ENCODE measurements at regions not wholly inside any gene's neighbourhood (a gene's known extent, or its start where the extent isn't known, plus 50 kb on each side); places are given as distances from the start of the nearest gene placed in this dataset.
"Not testable (repeated sequence)": the region's sequence is repeated elsewhere in the genome, so short reads cannot be mapped to it uniquely, and the experiment has no call there.

DNA sequence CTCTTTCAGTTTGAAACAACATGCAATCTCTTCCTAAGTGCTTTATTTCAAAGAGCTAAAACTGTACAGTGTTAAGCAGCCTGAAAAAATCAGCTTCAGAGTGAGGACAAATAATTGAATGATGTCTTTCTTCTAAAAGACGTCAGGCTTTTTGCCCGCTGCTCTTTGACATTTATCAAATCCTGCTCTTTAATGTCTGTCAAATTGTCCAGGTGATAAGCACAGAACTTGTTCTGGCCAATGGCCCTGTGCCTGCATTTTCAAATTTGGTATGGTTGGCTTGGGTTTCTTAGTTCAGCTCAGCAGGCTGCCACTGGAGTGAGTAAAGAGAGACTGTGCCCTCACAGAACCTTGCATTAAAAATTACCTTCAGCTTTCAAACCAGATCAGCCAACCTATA, 712.9 kb upstream of the LCORL start:
- no peak for DNase-seq (ENCODE audit: low read depth)

- DNase-seq (ENCODE audit: low read depth) = no peak
Measured at GRCh38 chr4:18733961-18734360, 712.4 kb upstream of the LCORL start.

- no peak for DNase-seq (ENCODE audit: low read depth)
Measured at GRCh38 chr4:18722748-18723191, 701.2 kb upstream of the LCORL start.

DNA sequence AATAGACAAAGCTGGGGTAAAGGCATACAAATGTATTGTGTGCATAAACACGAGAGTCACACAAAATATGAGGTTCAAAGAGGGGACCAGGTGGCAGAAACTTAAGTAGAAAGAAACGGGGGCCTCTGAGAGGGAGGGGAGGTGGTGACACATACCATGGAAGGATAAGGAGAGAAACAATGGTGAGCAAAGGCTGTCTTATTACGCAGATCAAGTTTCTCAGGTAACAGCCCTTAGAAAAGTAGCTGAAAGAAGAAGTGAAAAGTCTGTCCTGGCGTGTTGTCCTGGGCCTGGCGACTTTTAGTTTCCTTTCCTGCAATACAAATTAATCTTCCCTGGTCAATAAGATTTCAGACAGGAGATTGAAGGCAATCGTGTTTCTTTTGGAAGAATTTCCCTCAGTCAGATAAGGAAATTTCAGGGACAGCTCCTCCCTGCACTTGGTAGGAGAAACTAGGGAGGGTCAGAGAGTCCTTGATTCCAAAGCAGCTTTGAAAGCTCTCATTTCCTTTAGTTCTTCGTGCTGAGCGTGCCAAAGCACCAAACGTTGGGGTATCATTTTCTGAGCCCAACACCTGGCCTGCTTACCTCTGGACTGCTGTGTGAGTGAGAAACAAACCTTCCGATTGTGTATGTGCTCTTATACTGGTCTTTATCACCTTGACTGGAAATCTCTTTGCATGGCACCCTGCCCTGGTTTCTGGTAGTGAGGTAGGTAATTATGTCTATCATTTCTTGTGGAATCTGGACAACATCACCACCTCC, 676.7 kb upstream of the LCORL start:
- no peak for DNase-seq (ENCODE audit: low read depth)

GRCh38 chr4:18695733-18696527, 674.4 kb upstream of the LCORL start:
- DNase-seq (ENCODE audit: low read depth) = no peak

- no peak for DNase-seq (ENCODE audit: low read depth)
Measured at GRCh38 chr4:18691431-18692200, 670.1 kb upstream of the LCORL start.

DNA sequence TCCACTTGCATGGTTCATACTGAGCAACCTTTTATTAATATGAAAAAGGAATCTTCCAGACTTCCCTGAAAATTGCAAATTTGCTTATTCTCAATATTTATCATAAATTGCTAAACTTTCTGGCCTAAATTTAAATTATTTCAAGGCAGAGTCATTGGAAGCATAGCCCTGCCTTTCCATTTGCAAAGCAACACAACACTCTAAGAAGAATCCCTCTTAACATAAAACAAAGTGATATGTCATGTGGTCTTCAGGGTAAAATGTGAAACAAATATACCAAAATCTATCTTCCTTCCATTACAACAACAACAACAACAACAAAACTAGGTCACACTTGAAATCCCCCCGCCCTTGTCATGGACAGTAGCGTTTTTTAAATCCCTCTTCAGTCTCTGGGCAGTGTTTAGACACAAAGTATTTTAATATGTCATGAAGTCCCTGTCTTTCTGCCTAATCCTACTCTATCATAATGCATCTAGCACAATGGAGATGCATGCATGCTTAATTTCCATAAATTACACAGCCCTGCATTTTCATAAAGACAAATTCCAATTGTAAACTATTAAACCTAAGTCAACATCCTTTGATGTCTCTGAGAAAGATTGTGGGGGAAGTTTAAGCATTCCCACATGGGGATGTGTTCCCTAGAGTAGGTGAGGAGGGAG, 668.9 kb upstream of the LCORL start:
- no peak for DNase-seq (ENCODE audit: low read depth)

DNA sequence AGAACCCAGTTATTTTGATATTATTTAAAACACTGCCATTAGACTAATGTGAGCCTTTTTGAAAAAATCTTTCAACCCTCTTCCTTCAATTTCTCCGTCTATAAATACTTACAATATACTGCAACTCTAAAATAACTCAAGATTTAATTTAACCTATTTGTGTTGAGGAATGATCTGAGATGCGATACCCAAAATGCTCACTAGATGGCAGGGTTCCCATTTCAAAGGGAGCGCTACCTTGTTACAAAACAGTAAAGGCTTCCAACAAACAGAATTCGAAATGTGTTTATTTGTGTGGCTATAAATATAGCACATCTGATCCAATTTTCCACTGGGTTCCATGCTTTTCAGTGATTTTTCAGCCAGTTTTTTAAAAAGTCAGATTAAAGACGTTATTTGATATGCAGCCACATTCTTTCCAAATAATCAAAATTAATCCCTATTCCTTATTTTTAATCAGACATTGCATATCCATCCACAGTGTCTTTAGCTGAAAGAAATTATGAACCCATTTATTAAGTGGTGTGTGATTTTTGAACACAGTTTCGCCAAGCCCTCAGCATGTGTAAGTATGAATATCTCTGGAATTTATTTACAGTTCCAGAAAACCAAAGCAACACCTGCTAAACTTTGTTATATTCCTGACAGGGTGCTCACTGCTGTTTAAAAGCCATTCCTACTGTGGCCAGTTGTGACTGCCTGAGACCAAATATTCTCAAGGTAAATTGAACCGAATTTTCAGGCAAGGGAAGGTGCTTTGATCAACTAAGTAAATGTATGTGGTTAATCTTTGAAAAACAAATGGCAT, 668.0 kb upstream of the LCORL start:
- no peak for DNase-seq (ENCODE audit: low read depth)

- DNase-seq (ENCODE audit: low read depth) = not testable (repeated sequence)
Measured at GRCh38 chr4:18688351-18688750, 666.8 kb upstream of the LCORL start.

DNA sequence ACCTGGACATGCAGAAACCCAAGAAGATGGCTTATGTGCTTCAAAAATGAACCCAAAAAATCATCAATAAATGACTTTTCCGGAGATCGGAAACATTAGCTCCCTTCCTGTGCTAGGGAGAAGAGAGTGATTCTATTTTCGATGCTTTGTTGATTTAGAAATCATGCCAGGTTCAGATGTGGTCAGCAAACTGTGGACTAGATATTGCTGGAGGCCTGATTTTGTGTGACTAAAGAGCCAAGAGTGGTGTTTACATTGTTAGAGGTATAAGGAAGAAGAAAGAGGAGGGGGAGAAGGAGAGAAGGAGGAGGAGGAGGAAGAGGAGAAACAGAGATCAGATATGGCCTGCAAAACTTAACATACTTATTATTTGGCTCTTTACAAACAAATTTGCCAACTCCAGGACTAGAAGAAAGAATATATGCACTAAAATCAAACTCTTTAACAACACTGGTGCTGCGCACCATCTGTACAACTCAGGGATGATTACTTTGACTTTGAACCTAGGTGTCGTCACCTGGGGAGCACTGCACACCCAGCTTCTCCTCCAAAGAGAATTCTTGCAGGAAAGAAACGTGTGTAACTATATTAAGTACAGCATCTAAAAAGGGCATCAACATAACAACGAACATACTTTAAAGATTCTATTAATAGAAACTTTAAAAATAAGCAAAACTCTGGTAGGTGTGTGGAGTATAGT, 664.9 kb upstream of the LCORL start:
- no peak for DNase-seq (ENCODE audit: low read depth)

GRCh38 chr4:18684932-18685331, 663.4 kb upstream of the LCORL start:
- DNase-seq (ENCODE audit: low read depth) = no peak

GRCh38 chr4:18676526-18676915, 655.0 kb upstream of the LCORL start:
- no peak for DNase-seq (ENCODE audit: low read depth)

DNA sequence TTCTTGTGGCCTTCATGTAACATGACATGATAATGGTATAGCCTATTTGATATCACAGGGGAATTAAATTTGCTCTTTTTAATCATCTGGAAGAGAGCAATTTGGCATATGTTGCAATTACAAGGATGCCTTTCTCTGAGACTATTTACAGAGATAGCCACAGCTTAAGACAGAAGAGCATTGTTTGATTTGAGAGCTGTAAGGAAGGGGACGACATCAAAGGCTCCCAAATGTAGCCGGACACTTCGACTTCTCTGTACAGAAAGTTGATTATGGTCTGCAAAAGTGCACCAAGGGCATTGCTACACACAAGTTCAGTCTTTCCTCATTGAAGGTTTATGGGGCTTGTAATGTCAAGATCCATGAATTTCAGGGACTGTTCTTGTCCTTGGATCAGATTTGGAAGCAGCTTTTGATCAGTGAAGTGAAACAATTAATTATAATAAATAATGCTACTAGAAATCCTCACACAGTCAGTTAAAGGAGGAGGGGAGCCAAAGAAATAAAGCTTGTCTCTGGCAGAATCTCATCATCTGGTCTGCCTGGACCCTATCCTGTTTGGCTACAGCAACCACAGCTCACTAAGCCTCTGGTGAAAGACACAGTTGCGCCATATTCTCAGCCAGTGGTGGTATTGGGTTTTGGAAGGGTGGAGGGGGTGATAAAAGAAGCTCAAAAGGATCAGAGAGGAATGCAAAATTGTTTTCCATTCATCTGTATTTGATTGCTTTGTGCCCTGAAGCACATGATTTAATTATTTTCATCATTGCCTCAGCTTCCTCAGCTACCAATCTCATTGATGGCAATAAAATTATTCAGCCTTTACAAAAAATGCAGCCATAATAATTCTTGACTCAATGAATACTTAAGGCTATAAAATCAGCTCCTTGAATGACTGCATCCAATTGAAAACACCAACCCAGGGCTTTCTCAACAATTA, 654.3 kb upstream of the LCORL start:
- DNase-seq (ENCODE audit: low read depth) = no peak

DNA sequence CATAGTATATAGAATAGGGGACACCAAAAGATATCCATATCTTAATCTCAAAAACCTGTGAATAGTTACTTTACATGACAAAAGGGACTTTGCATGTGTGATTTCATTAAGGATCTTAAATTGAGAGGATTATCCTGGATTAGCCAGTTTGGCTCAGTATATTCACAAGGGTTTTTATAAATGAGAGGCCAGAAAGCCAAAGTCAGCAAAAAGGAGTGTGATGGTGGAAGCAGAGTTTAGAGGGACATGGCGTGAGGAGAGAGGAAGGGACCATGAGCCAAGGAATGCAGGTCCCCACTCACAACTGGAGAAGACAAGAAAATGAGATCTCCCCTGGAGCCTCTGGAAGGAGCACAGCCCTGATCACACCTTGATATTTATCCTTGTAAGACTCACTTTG, 648.5 kb upstream of the LCORL start:
- no peak for DNase-seq (ENCODE audit: low read depth)

GRCh38 chr4:18669390-18669789, 647.8 kb upstream of the LCORL start:
- no peak for DNase-seq (ENCODE audit: low read depth)

DNA sequence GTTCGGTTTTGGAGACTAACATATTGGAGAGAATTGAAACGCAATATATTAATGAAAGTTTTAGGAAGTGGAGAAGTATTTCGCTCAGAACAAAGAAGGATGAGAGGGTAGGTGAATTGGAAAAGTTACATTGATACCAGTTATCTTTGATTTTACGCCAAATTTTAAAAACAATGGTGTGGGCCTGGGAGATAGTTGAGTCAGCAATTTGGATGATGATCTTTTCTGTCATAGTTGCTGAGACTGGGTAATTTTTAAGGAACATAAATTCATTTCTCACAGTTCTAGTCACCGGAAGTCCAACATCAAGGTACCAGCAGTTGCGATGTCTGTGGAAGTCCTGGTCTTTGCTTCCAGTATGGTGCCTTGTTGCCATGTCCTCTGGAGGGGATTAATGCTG, 644.8 kb upstream of the LCORL start:
- no peak for DNase-seq (ENCODE audit: low read depth)

DNA sequence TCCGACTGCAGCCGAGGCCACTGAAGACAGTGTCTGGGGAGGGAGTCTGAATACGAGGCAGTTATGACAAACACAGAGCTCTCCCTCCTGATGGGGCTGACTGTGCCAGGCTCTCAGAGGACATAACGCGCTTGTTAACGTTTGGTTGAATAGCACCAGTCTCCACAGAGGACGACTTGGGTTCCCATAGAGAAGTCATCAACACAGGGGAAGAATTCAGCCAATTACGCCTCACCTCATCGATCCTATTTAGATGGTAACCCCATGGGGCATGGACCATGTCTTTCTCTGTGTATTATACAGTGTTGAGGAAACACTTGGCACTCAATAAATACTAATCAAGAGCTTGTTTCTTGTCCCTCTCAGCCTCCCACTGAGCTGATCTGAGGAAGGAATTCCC, 642.6 kb upstream of the LCORL start:
- no peak for DNase-seq (ENCODE audit: low read depth)

GRCh38 chr4:18645351-18645750, 623.8 kb upstream of the LCORL start:
- DNase-seq (ENCODE audit: low read depth) = no peak

DNA sequence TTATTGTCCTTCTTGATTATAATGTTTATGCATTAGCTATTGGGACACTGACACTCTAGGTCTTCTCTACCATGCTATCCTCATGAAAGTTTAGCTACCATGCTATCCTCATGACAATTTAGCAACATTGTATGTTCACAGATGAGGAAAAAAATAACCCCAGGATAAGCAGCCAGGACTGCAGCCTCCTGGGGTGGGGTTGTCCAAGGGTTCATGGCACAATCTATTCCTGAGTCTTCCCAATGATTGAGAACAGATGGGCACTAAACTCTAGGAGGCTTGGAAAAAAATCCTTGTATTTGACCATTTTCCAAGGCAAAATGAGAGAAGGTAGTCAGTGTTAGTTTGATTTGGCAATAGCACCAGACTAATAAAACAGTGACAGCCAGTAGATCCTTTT, 619.8 kb upstream of the LCORL start:
- no peak for DNase-seq (ENCODE audit: low read depth)

- DNase-seq (ENCODE audit: low read depth) = no peak
Measured at GRCh38 chr4:18638031-18638430, 616.5 kb upstream of the LCORL start.

Data from stimulated activated CD8-positive, alpha-beta memory T cell treated with anti-CD3 and anti-CD28 coated beads, Interleukin-4, amount 100 ng/mL, for 24 hours (primary cell).